ENCODE measurements at regions not wholly inside any gene's neighbourhood (a gene's known extent, or its start where the extent isn't known, plus 50 kb on each side); places are given as distances from the start of the nearest gene placed in this dataset.

DNA sequence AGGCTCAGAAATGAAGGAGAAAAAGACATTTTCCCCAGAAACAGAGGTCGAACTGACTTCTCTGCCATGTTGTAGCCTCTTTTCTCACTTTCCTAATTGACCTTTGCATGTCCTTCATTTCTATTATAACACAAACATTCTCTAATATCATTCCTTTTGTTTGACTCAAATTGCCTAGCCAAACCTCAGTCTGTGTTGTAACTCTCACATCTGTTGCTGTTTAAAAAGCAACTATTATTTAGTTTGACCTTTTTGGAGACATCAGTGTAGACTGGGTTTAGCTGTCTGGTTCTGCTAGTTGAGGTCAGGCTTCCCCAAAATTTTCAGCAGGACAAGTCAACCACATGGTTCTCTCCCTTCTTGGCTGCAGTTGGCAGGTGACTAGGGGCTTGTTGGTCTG is 371.5 kb downstream of the NLGN4Y start:
- Mint-ChIP-seq H3K27me3 (no peaks in the 10 kb centered on the region), H3K4me3 (no peak overlapping the region), H3K36me3 (ENCODE audit: low read depth) (no peaks in the 10 kb centered on the region), H3K27ac (no peak overlapping the region), H3K4me1 (no peaks in the 10 kb centered on the region), H3K9me3 (ENCODE audit: low read depth) (no peaks in the 10 kb centered on the region)
- ATAC-seq: no peak
- CTCF ChIA-PET: no interaction called here
- intact Hi-C loops (cut with DNase I, micrococcal nuclease): no loop called here
- POLR2A ChIA-PET: no interaction called here
- DNase-seq: no peak

GRCh38 chrY:14905894-14906293 is 381.6 kb downstream of the NLGN4Y start:
- intact Hi-C loops (cut with DNase I, micrococcal nuclease): loop anchor here in 1 of 2 experiments (10.0 kb wide), 1 partner anchor 61 kb away; no protein-coding TSS in a partner anchor
- no peaks in the 10 kb centered on the region for H3K9me3 Mint-ChIP-seq (ENCODE audit: low read depth)
- H3K4me1 Mint-ChIP-seq: no peaks in the 10 kb centered on the region
- no peak for ATAC-seq
- no peak overlapping the region for H3K4me3 Mint-ChIP-seq
- POLR2A ChIA-PET: no interaction called here
- no peak overlapping the region for H3K27ac Mint-ChIP-seq
- no peaks in the 10 kb centered on the region for H3K36me3 Mint-ChIP-seq (ENCODE audit: low read depth)
- CTCF ChIA-PET: no interaction called here
- DNase-seq: no peak
- H3K27me3 Mint-ChIP-seq: no peaks in the 10 kb centered on the region

Measured in activated CD4-positive, alpha-beta T cell treated with anti-CD3 and anti-CD28 coated beads for 36 hours (primary cell).